CD4-positive, alpha-beta T cell treated with Interferon alpha-2 for 1 hour (primary cell): ENCODE measurements at regions not wholly inside any gene's neighbourhood (a gene's known extent, or its start where the extent isn't known, plus 50 kb on each side); places are given as distances from the start of the nearest gene placed in this dataset.

ENCODE experiments used
- DNase-seq, 2 donors: peaks; one replicate each; pipeline ENCODE4 v3.0.0-alpha.2; 2020 to 2022

DNA sequence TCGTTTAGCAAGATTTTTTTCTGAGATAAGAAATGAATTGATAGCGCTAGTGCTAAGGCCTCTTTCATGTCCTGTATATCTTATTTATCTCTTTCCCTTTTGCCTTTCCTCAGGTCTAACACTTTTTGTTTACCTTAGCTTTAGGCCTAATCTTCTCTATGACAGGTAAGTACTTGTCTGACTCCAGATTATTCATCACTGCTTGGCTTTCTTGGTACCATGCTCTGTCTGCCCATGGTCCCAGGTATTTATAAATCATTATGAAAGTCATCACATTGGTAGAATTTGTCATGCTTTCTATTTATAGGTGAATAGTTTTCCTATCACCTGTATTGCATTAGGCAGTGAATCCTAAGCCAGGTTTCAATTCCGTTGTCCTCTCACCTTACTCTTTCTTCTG lies 99.5 kb upstream of the CTSO start:
- DNase-seq, result no peak

DNA sequence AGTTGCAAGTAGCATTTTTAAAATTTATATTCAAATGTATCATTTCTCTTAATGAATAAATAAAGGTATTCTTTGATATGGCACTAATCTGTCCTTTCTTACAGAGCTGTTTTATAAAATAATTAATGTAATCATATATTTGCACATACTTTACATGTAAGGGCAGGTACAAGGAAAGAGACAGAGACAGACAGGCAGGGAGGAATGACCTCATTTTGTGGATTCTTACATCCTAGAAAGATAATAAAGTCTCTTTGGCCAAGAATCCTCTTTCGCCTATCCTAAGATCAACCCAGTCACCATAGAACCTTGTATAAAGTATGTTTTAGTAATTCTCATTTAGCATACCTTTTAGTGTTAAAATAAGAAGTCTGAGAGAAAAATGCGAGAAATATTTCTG lies 98.5 kb upstream of the CTSO start:
- no peak for DNase-seq

DNA sequence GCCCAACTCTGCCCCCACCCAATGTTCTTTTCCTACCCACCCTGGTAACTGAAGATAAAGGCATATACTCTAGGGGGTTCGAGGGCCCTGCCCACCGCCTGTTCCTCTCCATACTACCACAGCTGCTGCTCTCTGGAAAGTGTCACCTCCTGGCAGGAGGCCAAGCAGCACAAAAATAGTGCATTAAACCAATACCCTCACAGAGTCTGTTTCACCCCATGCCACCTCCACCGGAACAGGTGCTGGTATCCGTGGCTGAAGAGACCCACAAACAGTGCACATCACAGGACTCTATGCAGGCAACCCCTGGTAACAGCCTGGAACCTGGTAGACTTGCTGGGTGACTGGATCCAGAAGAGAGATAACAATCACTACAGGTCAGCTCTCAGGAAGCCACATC lies 85.1 kb upstream of the CTSO start:
- DNase-seq, result no peak

DNA sequence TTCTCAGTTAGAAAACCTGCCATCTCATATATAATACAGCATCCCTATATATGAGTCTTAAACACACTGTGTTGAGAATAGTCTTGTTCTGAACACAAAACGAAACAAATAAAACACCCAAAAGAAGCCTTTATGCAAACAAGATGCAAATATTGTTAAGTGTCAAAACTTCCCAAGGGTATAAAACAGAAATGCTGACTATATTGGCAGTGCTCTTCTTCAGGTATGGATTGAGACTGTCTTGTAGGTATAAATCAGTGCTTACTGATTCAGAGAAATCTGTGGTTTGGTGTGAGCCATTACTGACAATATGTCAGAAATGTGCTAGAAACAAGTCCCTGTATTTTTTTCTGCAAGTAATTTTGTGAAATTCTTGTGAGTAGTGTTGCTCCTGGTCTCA lies 82.8 kb upstream of the CTSO start:
- DNase-seq, result no peak

DNA sequence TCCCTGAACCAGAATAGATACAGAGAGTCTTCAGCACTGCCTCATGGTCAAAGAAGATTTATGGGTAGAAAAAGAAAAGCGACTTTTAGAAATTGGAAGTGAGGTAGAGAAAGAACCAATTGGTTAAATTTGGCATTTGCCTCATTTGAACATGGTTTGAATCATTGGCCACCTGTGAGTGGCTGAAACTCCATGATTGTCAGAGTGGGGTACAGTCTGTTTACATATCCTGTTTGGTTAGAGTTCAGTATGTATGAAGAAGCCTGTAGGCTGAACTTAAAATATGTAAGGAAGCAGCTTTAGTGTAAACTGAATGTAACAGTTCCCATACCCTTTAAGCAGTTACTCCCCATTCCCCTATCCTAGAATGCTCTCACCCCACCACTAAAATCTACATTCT lies 76.0 kb upstream of the CTSO start:
- no peak for DNase-seq

DNA sequence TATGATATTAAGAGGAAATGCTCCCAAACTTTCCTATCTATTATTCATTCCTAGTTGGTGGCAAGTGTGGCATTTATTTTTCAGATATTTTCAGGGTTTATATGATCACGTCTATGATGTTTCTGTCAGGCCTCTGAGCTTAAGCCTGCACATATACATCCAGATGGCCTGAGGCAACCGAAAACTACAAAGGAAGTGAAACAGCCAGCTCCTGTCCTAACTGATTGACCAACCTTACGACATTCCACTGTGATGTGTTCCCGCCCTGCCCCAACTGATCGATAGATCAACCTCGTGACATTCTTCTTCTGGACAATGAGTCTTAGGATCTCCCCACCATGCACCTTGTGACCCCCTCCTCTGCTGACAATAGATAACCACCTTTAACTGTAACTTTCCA lies 67.6 kb upstream of the CTSO start:
- DNase-seq, result no peak

DNA sequence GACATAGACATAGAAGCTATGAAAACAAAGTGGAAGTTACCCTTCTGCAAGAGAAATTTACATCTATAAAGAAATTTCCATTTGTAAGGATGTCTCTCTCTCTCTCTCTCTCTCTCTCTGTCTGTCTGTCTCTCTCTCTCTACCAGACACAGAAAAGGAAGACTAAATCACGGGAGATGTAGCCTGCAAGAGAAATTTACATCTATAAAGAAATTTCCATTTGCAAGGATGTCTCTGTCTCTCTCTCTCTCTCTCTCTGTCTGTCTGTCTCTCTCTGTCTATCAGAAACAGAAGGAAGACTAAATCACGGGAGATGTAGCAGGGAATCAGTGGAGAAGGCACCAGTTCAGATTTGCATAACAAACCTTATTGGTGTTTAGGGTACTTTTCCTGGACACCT lies 65.6 kb upstream of the CTSO start:
- no peak for DNase-seq

DNA sequence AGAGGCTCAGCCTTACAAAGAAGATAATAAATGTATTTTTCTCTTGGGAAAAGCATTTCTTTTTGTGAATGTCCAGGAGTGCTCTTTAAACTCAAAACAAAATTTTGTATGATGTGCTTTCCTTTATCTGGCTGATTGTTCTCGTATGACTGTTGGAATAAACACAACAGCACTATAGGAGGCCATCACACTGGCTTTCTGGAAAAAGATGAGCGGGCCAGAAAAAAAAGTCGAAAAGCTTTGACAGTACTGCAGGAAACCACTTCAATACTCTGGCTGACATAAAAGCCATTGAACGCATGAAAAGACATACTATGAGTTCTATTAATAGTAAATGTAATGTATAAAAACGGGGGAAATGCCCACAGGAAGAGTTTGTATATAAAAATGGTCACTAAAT lies 64.7 kb upstream of the CTSO start:
- no peak for DNase-seq

DNA sequence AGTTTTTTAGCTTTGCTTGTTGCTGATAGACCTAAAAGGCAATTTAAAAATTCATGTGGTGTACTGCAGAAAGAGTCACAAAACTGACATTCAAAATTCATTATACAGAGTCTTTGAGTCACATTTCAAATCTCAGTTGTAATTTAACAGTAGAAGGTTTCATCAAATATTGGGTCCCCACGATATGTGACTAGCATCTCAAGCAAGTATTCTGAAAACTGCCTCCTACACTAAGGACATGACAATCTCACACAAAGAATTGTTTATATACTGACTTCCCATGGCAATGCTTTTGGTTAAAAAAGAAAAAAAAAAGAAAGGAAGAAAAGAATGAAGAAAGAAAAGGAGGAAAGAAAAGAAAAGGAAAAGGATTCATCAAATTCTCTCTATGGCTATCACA lies 62.1 kb upstream of the CTSO start:
- DNase-seq, result no peak

DNA sequence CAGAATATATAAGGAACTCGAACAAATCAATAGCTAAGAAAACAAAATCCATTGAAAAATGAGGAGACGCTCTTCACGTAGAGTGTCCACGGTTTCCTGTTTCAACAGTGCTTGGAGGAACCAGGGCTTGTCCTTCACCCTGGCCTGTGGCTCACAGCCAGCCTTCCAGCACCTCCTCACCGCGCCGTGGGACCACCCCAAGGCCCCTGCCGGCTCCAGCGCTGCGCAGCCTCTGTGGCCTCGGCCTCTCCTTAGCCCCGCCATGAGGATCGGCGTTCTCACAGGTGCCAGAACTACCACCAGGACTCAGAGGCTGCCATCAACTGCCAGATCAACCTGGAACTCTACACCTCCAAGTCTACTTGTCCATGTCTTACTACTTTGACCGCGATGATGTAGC lies 52.5 kb upstream of the CTSO start:
- DNase-seq, result no peak
